ENCODE measurements at regions not wholly inside any gene's neighbourhood (a gene's known extent, or its start where the extent isn't known, plus 50 kb on each side); places are given as distances from the start of the nearest gene placed in this dataset.

GRCh38 chrX:16440446-16440845 is 209.5 kb upstream of the S100G start:
- CTCF ChIA-PET, result no interaction called here
- DNase-seq (ENCODE audit: low read depth, low spot score), result no peak
- no peak for TF ChIP-seq CTCF (IDR thresholded peaks at IDR 0.05; ENCODE audit: low read depth, low read length)

GRCh38 chrX:16444353-16444752 is 205.6 kb upstream of the S100G start:
- TF ChIP-seq CTCF (IDR thresholded peaks at IDR 0.05; ENCODE audit: low read depth, low read length), result no peak
- CTCF ChIA-PET, result interaction anchor here (0.6 to 3.0 kb wide), 10 partner anchors 8 to 515 kb away, joined by 3 to 15 read pairs (median 4); partner anchors contain the start of gene GRPR
- H3K4me3 ChIP-seq (ENCODE audit: low read depth, low read length), result no peak overlapping the region
- H3K27ac ChIP-seq (ENCODE audit: low read depth, low read length), result no peak overlapping the region
- DNase-seq (ENCODE audit: low read depth, low spot score), result peak; percentile 26
- no peaks in the 10 kb centered on the region for H3K27me3 ChIP-seq (ENCODE audit: control insufficient read depth, insufficient read depth, low read length)
- POLR2A ChIA-PET, result interaction anchor here (1.1 kb wide), 1 partner anchor 220 kb away, joined by 3 read pairs; no protein-coding TSS in a partner anchor
- no peaks in the 10 kb centered on the region for H3K9me3 ChIP-seq (ENCODE audit: control insufficient read depth, insufficient read depth, low read length)

More at GRCh38 chrX:16440446-16440845, 209.5 kb upstream of the S100G start:
- no peaks in the 10 kb centered on the region for H3K27me3 ChIP-seq (ENCODE audit: control insufficient read depth, insufficient read depth, low read length)
- no peak overlapping the region for H3K4me3 ChIP-seq (ENCODE audit: low read depth, low read length)
- POLR2A ChIA-PET, result no interaction called here
- no peaks in the 10 kb centered on the region for H3K9me3 ChIP-seq (ENCODE audit: control insufficient read depth, insufficient read depth, low read length)
- H3K27ac ChIP-seq (ENCODE audit: low read depth, low read length), result no peak overlapping the region

GRCh38 chrX:16445166-16445752 is 204.7 kb upstream of the S100G start:
- no peaks in the 10 kb centered on the region for H3K27me3 ChIP-seq (ENCODE audit: control insufficient read depth, insufficient read depth, low read length)
- no peak overlapping the region for H3K27ac ChIP-seq (ENCODE audit: low read depth, low read length)
- peak; percentile 60 for TF ChIP-seq CTCF (IDR thresholded peaks at IDR 0.05; ENCODE audit: low read depth, low read length)
- DNase-seq (ENCODE audit: low read depth, low spot score), result no peak
- H3K9me3 ChIP-seq (ENCODE audit: control insufficient read depth, insufficient read depth, low read length), result no peaks in the 10 kb centered on the region
- ChIA-PET POLR2A (interaction anchor here (1.1 kb wide), 1 partner anchor 219 kb away, joined by 3 read pairs; no protein-coding TSS in a partner anchor), CTCF (interaction anchor here (0.5 to 3.0 kb wide), 14 partner anchors 8 to 696 kb away, joined by 3 to 15 read pairs (median 4); partner anchors contain the start of gene GRPR)
- H3K4me3 ChIP-seq (ENCODE audit: low read depth, low read length), result no peak overlapping the region

GRCh38 chrX:16451334-16451733 is 198.6 kb upstream of the S100G start:
- no peak overlapping the region for H3K4me3 ChIP-seq (ENCODE audit: low read depth, low read length)
- DNase-seq (ENCODE audit: low read depth, low spot score), result no peak
- POLR2A ChIA-PET, result no interaction called here
- no peak for TF ChIP-seq CTCF (IDR thresholded peaks at IDR 0.05; ENCODE audit: low read depth, low read length)
- no peaks in the 10 kb centered on the region for H3K27me3 ChIP-seq (ENCODE audit: control insufficient read depth, insufficient read depth, low read length)
- no peaks in the 10 kb centered on the region for H3K9me3 ChIP-seq (ENCODE audit: control insufficient read depth, insufficient read depth, low read length)
- H3K27ac ChIP-seq (ENCODE audit: low read depth, low read length), result no peak overlapping the region
- CTCF ChIA-PET, result no interaction called here

GRCh38 chrX:16454926-16455325 is 195.0 kb upstream of the S100G start:
- Histone ChIP-seq H3K27me3 (ENCODE audit: control insufficient read depth, insufficient read depth, low read length) (no peaks in the 10 kb centered on the region), H3K9me3 (ENCODE audit: control insufficient read depth, insufficient read depth, low read length) (no peaks in the 10 kb centered on the region), H3K27ac (ENCODE audit: low read depth, low read length) (no peak overlapping the region), H3K4me3 (ENCODE audit: low read depth, low read length) (no peak overlapping the region)
- POLR2A ChIA-PET, result no interaction called here
- DNase-seq (ENCODE audit: low read depth, low spot score), result no peak
- CTCF ChIA-PET, result no interaction called here
- TF ChIP-seq CTCF (IDR thresholded peaks at IDR 0.05; ENCODE audit: low read depth, low read length), result no peak
